Activated naive CD8-positive, alpha-beta T cell (primary cell): ENCODE measurements at regions not wholly inside any gene's neighbourhood (a gene's known extent, or its start where the extent isn't known, plus 50 kb on each side); places are given as distances from the start of the nearest gene placed in this dataset.
"Not testable (repeated sequence)": the region's sequence is repeated elsewhere in the genome, so short reads cannot be mapped to it uniquely, and the experiment has no call there.

Experiments
- H3K27ac Mint-ChIP-seq: one replicate; pipeline ENCODE4 v1.8.0; 2021; ENCODE audit warnings: mixed read lengths
- H3K27me3 Mint-ChIP-seq: one replicate; pipeline ENCODE4 v1.8.0; 2021; ENCODE audit warnings: mixed read lengths
- H3K36me3 Mint-ChIP-seq: one replicate; pipeline ENCODE4 v1.8.0; 2021; ENCODE audit warnings: mixed read lengths
- H3K4me1 Mint-ChIP-seq: one replicate; pipeline ENCODE4 v1.8.0; 2021; ENCODE audit warnings: low read depth, mixed read lengths
- H3K4me3 Mint-ChIP-seq: one replicate; pipeline ENCODE4 v1.8.0; 2021; ENCODE audit warnings: mild to moderate bottlenecking, mixed read lengths
- H3K9me3 Mint-ChIP-seq: one replicate; pipeline ENCODE4 v1.8.0; 2021; ENCODE audit warnings: low read depth, mixed read lengths

GRCh38 chr3:104909721-104910120 is 457.0 kb upstream of the ALCAM start:
- H3K9me3 Mint-ChIP-seq = no peaks in the 10 kb centered on the region
- no peak overlapping the region for H3K4me3 Mint-ChIP-seq
- no peaks in the 10 kb centered on the region for H3K4me1 Mint-ChIP-seq
- no peaks in the 10 kb centered on the region for H3K36me3 Mint-ChIP-seq
- H3K27me3 Mint-ChIP-seq = no peaks in the 10 kb centered on the region
- no peak overlapping the region for H3K27ac Mint-ChIP-seq

GRCh38 chr3:104911376-104911775 is 455.3 kb upstream of the ALCAM start:
- no peaks in the 10 kb centered on the region for H3K27me3 Mint-ChIP-seq
- no peaks in the 10 kb centered on the region for H3K4me1 Mint-ChIP-seq
- no peaks in the 10 kb centered on the region for H3K9me3 Mint-ChIP-seq
- H3K27ac Mint-ChIP-seq = no peak overlapping the region
- no peak overlapping the region for H3K4me3 Mint-ChIP-seq
- no peaks in the 10 kb centered on the region for H3K36me3 Mint-ChIP-seq

GRCh38 chr3:104916971-104917370 is 449.7 kb upstream of the ALCAM start:
- Mint-ChIP-seq H3K27ac (no peak overlapping the region), H3K36me3 (no peaks in the 10 kb centered on the region), H3K9me3 (peaks cover 15% of the 10 kb centered on the region), H3K4me1 (no peaks in the 10 kb centered on the region), H3K27me3 (no peaks in the 10 kb centered on the region), H3K4me3 (no peak overlapping the region)

GRCh38 chr3:104920512-104920911 is 446.2 kb upstream of the ALCAM start:
- no peaks in the 10 kb centered on the region for H3K4me1 Mint-ChIP-seq
- no peak overlapping the region for H3K27ac Mint-ChIP-seq
- H3K36me3 Mint-ChIP-seq = no peaks in the 10 kb centered on the region
- H3K4me3 Mint-ChIP-seq = no peak overlapping the region
- peaks cover 15% of the 10 kb centered on the region for H3K9me3 Mint-ChIP-seq
- H3K27me3 Mint-ChIP-seq = no peaks in the 10 kb centered on the region

- peaks cover 13% of the 10 kb centered on the region for H3K9me3 Mint-ChIP-seq
- no peaks in the 10 kb centered on the region for H3K4me1 Mint-ChIP-seq
- H3K27ac Mint-ChIP-seq = no peak overlapping the region
- H3K27me3 Mint-ChIP-seq = no peaks in the 10 kb centered on the region
- no peaks in the 10 kb centered on the region for H3K36me3 Mint-ChIP-seq
- H3K4me3 Mint-ChIP-seq = no peak overlapping the region
These were observed 432.7 kb upstream of the ALCAM start for GRCh38 chr3:104933972-104934371.

GRCh38 chr3:104935613-104936012 is 431.1 kb upstream of the ALCAM start:
- Mint-ChIP-seq H3K36me3 (no peaks in the 10 kb centered on the region), H3K27me3 (no peaks in the 10 kb centered on the region), H3K27ac (no peak overlapping the region), H3K9me3 (peaks cover 5% of the 10 kb centered on the region), H3K4me1 (no peaks in the 10 kb centered on the region), H3K4me3 (no peak overlapping the region)

- Mint-ChIP-seq H3K27me3 (no peaks in the 10 kb centered on the region), H3K4me1 (no peaks in the 10 kb centered on the region), H3K4me3 (no peak overlapping the region), H3K27ac (no peak overlapping the region), H3K9me3 (no peaks in the 10 kb centered on the region), H3K36me3 (no peaks in the 10 kb centered on the region)
These were observed 427.5 kb upstream of the ALCAM start for GRCh38 chr3:104939196-104939595.

- H3K27me3 Mint-ChIP-seq = peaks cover 1% of the 10 kb centered on the region
- H3K4me1 Mint-ChIP-seq = no peaks in the 10 kb centered on the region
- H3K27ac Mint-ChIP-seq = no peak overlapping the region
- H3K36me3 Mint-ChIP-seq = no peaks in the 10 kb centered on the region
- H3K4me3 Mint-ChIP-seq = no peak overlapping the region
- H3K9me3 Mint-ChIP-seq = no peaks in the 10 kb centered on the region
These were observed 424.9 kb upstream of the ALCAM start for GRCh38 chr3:104941785-104942184.

GRCh38 chr3:104943974-104944373 is 422.7 kb upstream of the ALCAM start:
- Mint-ChIP-seq H3K27me3 (peaks cover 1% of the 10 kb centered on the region), H3K4me1 (no peaks in the 10 kb centered on the region), H3K27ac (no peak overlapping the region)

GRCh38 chr3:104947943-104948342 is 418.8 kb upstream of the ALCAM start:
- no peaks in the 10 kb centered on the region for H3K4me1 Mint-ChIP-seq
- H3K27me3 Mint-ChIP-seq = peaks cover 1% of the 10 kb centered on the region
- H3K27ac Mint-ChIP-seq = no peak overlapping the region
- no peaks in the 10 kb centered on the region for H3K36me3 Mint-ChIP-seq
- H3K4me3 Mint-ChIP-seq = no peak overlapping the region
- peaks cover 5% of the 10 kb centered on the region for H3K9me3 Mint-ChIP-seq

More at GRCh38 chr3:104943974-104944373, 422.7 kb upstream of the ALCAM start:
- Mint-ChIP-seq H3K9me3 (peaks cover 5% of the 10 kb centered on the region), H3K4me3 (no peak overlapping the region), H3K36me3 (no peaks in the 10 kb centered on the region)

- H3K36me3 Mint-ChIP-seq = not testable (repeated sequence)
These were observed 416.9 kb upstream of the ALCAM start for GRCh38 chr3:104949810-104950209.

GRCh38 chr3:104951426-104951825 is 415.3 kb upstream of the ALCAM start:
- Mint-ChIP-seq H3K27me3 (peaks cover 2% of the 10 kb centered on the region), H3K4me3 (no peak overlapping the region), H3K9me3 (peaks cover 5% of the 10 kb centered on the region), H3K36me3 (no peaks in the 10 kb centered on the region), H3K27ac (no peak overlapping the region), H3K4me1 (no peaks in the 10 kb centered on the region)

More at GRCh38 chr3:104949810-104950209, 416.9 kb upstream of the ALCAM start:
- H3K27me3 Mint-ChIP-seq, H3K4me3 Mint-ChIP-seq, H3K9me3 Mint-ChIP-seq, H3K4me1 Mint-ChIP-seq, H3K27ac Mint-ChIP-seq: not testable (repeated sequence)

- no peak overlapping the region for H3K4me3 Mint-ChIP-seq
- no peaks in the 10 kb centered on the region for H3K36me3 Mint-ChIP-seq
- peaks cover 2% of the 10 kb centered on the region for H3K27me3 Mint-ChIP-seq
- H3K27ac Mint-ChIP-seq = no peak overlapping the region
- no peaks in the 10 kb centered on the region for H3K4me1 Mint-ChIP-seq
- H3K9me3 Mint-ChIP-seq = peaks cover 5% of the 10 kb centered on the region
These were observed 414.4 kb upstream of the ALCAM start for GRCh38 chr3:104952146-104952972.

GRCh38 chr3:104956620-104957345 is 409.9 kb upstream of the ALCAM start:
- no peaks in the 10 kb centered on the region for H3K36me3 Mint-ChIP-seq
- H3K27ac Mint-ChIP-seq = no peak overlapping the region
- H3K4me3 Mint-ChIP-seq = no peak overlapping the region

GRCh38 chr3:104960579-104960978 is 406.1 kb upstream of the ALCAM start:
- Mint-ChIP-seq H3K4me3 (no peak overlapping the region), H3K27me3 (no peaks in the 10 kb centered on the region), H3K36me3 (no peaks in the 10 kb centered on the region), H3K4me1 (no peaks in the 10 kb centered on the region), H3K27ac (no peak overlapping the region), H3K9me3 (no peaks in the 10 kb centered on the region)

More at GRCh38 chr3:104956620-104957345, 409.9 kb upstream of the ALCAM start:
- Mint-ChIP-seq H3K9me3 (no peaks in the 10 kb centered on the region), H3K4me1 (no peaks in the 10 kb centered on the region), H3K27me3 (peaks cover 2% of the 10 kb centered on the region)
